DMS53 (cell line): ENCODE measurements at regions not wholly inside any gene's neighbourhood (a gene's known extent, or its start where the extent isn't known, plus 50 kb on each side); places are given as distances from the start of the nearest gene placed in this dataset.

Source experiments
- DNase-seq: peaks from one replicate; lab custom pipeline; 2025; lab: John Stamatoyannopoulos, UW

DNA sequence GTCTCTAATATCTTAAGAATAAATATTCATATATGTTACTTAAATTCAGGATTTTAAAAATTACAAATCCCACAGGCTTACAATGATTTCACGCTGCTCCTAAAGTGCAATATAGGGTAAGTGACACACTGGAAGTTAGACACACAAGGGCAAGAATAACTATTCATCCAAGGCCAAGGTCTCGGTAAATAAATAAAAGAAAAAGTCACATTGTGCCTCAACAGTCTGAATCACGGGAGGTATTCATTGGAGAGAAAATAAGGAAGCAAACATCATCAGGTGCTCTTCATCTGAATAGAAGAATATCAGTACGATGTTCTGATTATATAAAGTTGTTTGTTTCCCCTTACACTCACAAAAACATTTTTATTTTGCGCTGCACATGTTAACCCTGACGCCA, 820.2 kb downstream of the TRIB2 start:
- no peak for DNase-seq

DNA sequence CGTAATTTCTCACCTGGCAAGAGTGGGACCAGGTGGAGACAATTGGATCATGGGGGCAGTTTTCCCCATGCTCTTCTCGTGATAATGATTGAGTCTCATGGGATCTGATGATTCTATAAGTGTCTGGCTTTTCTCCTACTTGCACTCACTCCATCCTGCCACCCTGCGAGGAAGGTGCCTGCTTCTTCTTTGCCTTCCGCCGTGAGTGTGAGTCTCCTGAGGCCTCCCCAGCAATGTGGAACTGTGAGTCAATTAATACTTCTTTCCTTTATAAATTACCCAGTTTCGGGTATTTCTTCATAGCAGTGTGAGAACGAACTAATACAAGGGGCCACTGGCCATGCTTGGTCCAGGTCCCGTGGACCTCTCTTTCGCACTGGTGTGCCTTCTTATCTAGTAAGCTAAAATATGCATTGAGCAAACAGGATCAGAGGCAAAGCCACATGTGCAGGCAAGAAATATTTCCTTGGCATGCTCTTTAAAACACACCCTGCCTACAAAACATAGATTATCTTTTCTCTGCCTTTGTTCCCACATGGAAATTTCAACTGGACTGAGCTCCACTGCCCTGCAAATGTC, 821.1 kb downstream of the TRIB2 start:
- DNase-seq: no peak

DNA sequence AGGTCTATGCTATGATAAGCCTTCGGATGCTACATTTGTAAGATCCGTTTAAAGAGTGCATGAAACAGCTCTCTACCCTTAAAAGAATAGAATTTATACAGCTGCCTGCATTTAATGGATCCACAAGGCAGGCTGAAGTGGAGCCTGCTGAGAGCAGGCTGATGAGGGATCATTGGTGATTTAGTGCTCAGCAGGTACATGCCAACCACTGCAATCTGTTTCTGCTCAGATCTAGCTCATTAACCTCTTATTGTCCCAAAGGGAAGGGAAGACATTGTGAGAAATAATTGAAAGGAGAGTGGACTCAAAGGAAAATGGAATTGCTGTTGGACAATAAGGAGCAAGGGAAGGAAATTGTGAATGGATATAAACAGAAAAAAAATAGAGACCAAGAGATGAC, 822.6 kb downstream of the TRIB2 start:
- DNase-seq: no peak

DNA sequence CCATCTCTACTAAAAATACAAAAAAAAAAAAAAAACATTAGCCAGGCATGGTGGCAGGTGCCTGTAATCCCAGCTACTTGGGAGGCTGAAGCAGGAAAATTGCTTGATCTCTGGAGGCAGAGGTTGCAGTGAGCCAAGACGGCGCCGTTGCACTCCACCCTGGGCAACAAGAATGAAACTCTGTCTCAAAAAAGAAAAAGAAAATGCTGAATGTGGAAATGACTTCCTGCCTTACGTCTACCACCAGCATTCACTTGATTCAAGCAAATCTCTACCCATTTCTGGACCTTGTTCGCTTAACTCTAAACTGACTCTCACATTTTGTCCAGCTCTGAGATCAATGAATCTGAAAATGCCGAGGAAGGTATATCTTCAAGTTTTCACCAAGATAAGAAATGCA, 825.3 kb downstream of the TRIB2 start:
- DNase-seq: no peak

DNA sequence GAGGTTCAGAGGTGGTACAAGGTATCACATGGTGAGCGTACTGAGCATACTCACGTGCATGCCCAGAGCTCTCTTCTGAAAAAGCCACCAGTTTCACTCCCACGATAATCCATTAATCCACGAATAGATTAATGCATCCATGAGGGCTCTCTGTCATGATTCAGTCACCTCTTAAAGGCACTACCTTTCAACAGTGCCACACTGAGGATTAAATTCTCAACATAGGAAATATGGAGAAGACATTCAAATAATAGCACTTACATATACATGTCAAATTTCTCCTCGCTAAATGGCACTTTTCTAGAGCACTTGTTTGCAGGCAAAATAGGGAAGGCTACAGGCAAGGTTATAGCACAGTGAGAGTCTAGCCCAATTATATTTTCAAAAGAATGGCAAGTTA, 825.9 kb downstream of the TRIB2 start:
- DNase-seq: no peak

DNA sequence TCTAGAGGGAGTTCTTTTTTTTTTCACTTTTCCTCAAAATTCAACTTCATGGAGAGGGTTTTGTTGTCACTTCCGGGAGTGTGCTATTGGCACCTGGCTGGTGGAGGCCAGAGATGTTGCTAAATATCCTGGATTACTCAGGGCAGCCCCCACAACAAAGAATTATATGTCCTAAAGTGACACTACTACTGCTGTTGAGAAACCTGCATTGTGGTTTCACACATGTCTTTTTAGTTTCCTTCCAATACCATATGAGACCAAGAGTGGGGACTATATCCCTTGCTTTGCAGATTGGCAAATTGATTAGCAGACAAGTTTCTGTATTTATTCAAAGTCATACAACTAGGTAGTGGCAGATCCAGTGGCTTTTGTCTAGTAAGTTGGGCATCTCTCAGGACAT, 826.8 kb downstream of the TRIB2 start:
- DNase-seq: no peak

DNA sequence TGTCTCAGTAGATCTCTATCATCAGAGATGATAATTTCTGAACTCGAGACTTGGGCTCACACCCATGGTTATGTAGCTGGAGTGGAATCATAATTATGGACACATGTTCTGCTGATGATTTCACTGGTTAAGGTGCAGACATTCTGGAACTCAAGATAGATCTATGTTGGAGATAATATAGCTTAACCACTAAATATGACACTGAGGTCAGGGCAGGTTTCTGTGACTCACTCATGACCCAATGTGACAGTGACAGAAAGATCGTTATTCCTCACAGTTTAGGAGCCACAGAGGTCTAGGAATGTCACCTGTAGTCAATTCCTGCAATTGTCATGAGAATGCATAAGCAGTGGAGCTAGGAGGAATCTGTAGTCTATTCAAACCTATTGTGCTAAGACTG, 828.6 kb downstream of the TRIB2 start:
- DNase-seq: no peak

DNA sequence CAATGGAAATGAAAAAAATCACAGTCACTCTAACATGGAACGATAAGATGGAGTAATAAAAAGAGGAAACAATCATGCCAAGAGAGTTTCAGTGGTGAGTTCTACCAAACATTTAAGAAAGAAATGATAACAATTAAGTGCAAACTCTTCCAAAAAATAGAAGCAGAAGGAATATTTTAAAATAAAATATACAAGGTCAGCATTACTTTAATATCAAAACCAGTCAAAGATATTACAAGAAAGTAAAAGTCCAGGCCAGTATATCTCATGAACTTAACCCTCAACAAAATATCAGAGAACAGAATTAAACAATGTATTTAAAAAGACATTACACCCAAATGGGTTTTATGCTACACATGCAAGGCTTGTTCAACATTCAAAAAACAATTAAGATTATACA, 829.4 kb downstream of the TRIB2 start:
- no peak for DNase-seq

GRCh38 chr2:13550285-13551231, 833.8 kb downstream of the TRIB2 start:
- DNase-seq: peak; percentile 4

GRCh38 chr2:13558368-13558767, 841.6 kb downstream of the TRIB2 start:
- DNase-seq: peak; percentile 75

GRCh38 chr2:13560322-13560721, 843.6 kb downstream of the TRIB2 start:
- no peak for DNase-seq

DNA sequence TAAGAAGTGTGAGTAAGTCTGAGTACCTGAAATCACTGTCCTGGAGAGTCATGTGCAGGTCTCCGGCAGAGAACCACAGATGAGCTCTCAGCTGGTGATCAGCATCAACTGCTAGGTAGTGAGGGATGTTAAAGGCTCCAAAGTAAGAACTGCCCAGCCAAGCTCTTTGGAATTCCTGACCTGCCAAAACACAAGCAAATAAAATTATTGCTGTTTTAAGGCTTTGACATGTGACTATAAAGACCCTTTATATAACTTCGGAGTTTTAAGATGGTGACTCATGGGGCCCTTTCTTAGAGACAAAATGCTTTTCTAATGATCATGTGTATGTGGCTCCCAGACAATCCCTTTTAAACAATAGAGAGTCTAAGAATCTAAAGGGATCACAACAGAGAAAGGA, 855.7 kb downstream of the TRIB2 start:
- DNase-seq: no peak

GRCh38 chr2:13574831-13575230, 858.1 kb downstream of the TRIB2 start:
- DNase-seq: no peak

GRCh38 chr2:13576406-13577036, 859.8 kb downstream of the TRIB2 start:
- DNase-seq: no peak

DNA sequence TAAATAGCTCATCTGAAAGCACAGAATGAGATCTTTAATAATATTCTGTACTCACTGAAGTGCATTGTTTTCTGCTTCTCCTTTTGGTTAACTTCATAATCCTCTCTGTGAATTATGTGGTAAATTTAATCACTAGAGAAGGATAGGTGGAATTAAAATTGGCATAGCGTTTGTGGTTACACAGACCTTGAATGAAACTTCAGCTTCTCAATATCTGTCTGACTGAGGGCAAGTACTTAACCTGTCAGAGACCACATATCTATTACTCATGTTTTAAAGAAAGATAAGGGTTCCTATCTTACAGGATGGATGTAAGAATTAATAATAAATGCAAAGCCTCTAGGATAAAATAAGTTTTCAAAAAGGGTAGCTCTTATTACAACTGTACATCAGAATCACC, 861.8 kb downstream of the TRIB2 start:
- DNase-seq: no peak

GRCh38 chr2:13581471-13581870, 864.7 kb downstream of the TRIB2 start:
- peak; percentile 30 for DNase-seq

- no peak for DNase-seq
These were observed 866.9 kb downstream of the TRIB2 start for GRCh38 chr2:13583609-13584008.

DNA sequence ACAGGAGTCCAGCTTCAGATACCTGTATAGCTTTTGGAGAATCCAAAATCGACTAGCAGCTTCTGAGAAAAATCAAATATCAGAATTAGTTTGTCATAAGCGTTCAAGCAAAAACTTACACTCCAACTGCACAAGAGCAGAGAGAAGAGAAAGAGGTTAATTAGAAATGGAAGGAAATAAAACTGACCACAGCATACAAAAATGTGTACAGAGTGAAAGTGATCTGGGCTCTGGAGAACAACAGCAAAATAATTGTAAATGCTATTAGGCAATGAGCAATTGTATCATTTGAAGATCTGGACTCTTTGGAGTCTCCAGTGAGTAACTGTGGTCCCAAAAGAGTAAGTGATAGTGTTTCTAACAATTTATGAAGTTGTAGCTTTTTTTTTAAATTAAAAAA, 867.3 kb downstream of the TRIB2 start:
- DNase-seq: no peak

GRCh38 chr2:13585732-13586131, 869.0 kb downstream of the TRIB2 start:
- DNase-seq: no peak

- no peak for DNase-seq
These were observed 879.5 kb downstream of the TRIB2 start for GRCh38 chr2:13596233-13596632.

DNA sequence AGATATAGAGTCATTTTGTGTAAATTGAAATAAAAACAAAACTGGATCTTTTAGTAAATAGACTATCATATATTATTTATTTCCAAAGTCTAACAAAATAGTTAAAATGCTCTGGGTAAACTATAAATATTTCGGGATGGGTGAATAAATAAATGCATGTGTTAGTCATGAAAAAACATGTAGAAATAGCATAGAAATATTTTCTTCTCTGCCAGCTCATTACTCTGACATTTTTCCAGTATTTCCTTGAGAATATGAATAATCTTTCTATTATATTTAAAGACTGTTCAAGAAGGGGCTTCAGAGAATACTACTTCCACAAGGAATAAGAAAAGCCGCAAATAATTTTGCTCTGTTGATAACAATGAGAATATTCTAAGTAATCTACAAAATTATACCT, 880.4 kb downstream of the TRIB2 start:
- DNase-seq: no peak

GRCh38 chr2:13601506-13601905, 884.8 kb downstream of the TRIB2 start:
- DNase-seq: no peak

- no peak for DNase-seq
These were observed 888.4 kb downstream of the TRIB2 start for GRCh38 chr2:13604951-13605661.
